ENCODE measurements at regions not wholly inside any gene's neighbourhood (a gene's known extent, or its start where the extent isn't known, plus 50 kb on each side); places are given as distances from the start of the nearest gene placed in this dataset.

DNA sequence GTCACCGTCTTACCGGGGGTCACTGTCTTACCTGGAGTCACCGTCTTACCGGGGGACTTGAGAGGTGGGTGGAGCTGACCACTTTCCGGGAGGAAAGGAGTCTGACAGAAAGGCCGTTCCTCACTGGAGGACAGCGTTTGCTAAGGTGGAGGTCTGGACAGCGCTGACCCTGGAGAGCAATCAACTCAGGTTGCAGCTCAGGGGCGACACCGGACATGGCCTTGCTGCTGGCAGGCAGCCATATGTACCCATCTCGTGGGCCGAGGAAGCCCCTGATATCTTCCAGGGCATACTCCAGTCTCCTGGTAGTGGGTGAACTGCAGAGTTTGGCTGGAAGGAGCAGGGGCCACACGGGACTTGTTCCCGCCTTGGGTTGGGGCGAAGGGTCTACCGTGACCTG lies 234.6 kb upstream of the MYT1L start:
- Histone ChIP-seq H3K27ac (no peak overlapping the region), H3K9ac (ENCODE audit: low read depth in 2 of 2, low read length in 2 of 2) (no peak overlapping the region), H3K4me1 (no peaks in the 10 kb centered on the region), H3K36me3 (no peaks in the 10 kb centered on the region), H3K9me3 (no peaks in the 10 kb centered on the region), H3K4me3 (no peak overlapping the region), H3K27me3 (no peaks in the 10 kb centered on the region)
- DNase-seq = no peak
- TF ChIP-seq, protein P1, sequence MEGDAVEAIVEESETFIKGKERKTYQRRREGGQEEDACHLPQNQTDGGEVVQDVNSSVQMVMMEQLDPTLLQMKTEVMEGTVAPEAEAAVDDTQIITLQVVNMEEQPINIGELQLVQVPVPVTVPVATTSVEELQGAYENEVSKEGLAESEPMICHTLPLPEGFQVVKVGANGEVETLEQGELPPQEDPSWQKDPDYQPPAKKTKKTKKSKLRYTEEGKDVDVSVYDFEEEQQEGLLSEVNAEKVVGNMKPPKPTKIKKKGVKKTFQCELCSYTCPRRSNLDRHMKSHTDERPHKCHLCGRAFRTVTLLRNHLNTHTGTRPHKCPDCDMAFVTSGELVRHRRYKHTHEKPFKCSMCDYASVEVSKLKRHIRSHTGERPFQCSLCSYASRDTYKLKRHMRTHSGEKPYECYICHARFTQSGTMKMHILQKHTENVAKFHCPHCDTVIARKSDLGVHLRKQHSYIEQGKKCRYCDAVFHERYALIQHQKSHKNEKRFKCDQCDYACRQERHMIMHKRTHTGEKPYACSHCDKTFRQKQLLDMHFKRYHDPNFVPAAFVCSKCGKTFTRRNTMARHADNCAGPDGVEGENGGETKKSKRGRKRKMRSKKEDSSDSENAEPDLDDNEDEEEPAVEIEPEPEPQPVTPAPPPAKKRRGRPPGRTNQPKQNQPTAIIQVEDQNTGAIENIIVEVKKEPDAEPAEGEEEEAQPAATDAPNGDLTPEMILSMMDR (IDR thresholded peaks at IDR 0.05) = no peak
- intact Hi-C loops (cut with DNase I) = no loop called here

DNA sequence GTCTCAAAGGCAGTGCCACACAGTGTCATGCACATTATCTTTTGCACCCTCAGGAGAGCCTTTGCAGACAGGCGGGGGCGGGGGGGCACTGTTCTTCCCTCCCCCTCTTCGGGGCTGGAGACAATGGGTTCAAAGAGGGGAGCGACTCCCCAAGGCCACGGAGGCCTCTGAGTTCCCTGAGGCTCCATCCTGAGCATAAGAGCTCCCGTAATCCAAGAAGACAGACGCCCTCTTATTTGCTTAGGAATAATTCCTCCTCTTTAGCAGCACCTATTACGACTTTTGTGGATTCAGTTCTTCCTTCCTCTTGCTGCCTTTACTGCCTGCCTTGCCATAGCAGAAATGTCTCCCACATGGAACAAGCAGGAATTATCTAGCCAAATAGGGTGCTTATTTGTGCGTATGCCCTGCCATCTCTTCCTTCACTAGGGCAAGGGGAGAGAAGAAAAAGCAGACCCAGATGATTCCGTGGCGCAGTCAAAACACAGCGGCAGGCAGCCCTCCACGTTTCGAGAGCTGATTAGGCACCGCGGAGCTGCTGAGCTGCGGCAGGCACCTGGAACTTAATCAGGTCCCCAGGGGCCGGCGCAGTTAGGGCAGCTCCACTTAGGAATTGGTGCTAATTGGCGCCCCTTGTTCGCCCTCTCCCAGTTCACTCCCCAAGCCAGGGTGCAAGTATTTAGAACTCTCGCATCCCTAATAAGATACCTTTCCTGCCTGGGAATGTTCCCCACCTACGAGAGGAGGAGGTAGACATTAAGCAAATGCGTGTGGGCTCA lies 233.4 kb upstream of the MYT1L start:
- H3K4me1 ChIP-seq = no peaks in the 10 kb centered on the region
- DNase-seq = no peak
- TF ChIP-seq, protein P1 (IDR thresholded peaks at IDR 0.05) = no peak
- H3K9ac ChIP-seq (ENCODE audit: low read depth in 2 of 2, low read length in 2 of 2) = no peak overlapping the region
- no peaks in the 10 kb centered on the region for H3K36me3 ChIP-seq
- no peak overlapping the region for H3K4me3 ChIP-seq
- no peaks in the 10 kb centered on the region for H3K9me3 ChIP-seq
- no peaks in the 10 kb centered on the region for H3K27me3 ChIP-seq
- intact Hi-C loops (cut with DNase I) = no loop called here
- no peak overlapping the region for H3K27ac ChIP-seq

DNA sequence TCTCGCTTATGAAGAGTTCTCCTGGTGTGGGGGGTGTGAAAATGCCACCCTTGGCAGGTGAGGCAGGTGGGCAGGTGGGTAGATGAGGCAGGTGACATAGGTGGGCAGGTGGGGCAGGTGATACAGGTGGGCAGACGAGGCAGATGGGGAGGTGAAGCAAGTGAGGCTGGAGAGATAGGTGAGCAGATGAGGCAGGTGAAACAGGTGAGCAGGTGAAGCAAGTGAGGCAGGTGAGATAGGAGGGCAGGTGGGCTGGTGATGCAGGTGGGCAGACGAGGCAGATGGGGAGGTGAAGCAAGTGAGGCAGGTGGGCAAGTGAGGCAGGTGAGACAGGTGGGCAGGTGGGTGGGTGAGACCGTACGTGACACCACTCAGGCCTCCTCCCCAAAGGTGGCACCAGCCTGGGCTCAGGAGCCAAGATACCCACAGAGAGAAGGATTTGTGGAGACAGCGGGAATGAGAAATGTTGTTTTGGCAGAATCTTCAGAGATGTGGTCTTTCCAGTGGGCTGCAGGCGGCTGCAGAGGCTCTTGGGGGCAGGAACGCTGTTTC lies 232.3 kb upstream of the MYT1L start:
- TF ChIP-seq, protein P1 (IDR thresholded peaks at IDR 0.05) = no peak
- H3K9me3 ChIP-seq = no peaks in the 10 kb centered on the region
- intact Hi-C loops (cut with DNase I) = no loop called here
- no peak for DNase-seq
- no peaks in the 10 kb centered on the region for H3K27me3 ChIP-seq
- no peaks in the 10 kb centered on the region for H3K4me1 ChIP-seq
- no peak overlapping the region for H3K27ac ChIP-seq
- no peak overlapping the region for H3K9ac ChIP-seq (ENCODE audit: low read depth in 2 of 2, low read length in 2 of 2)
- no peaks in the 10 kb centered on the region for H3K36me3 ChIP-seq
- no peak overlapping the region for H3K4me3 ChIP-seq

DNA sequence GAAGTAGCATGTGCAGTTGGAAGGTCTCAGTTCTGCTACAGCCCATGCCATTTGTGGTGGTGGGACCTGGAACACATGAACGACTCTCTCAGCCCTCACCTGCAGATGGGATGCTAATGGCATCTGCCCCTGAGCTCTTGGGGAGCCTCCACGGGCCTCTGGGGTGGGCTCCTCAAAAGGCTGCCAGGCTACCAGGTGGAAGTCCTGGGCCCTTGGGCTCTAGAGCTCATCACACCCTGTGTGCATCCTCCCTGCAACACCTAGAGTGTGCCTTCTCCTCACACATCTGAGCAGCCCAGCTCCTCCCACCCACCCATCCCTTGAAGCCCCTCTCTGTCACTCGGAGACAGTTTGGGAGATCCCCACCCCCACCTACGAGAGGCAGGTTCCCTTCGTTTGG lies 231.8 kb upstream of the MYT1L start:
- Histone ChIP-seq H3K27ac (no peak overlapping the region), H3K4me3 (no peak overlapping the region), H3K4me1 (no peaks in the 10 kb centered on the region), H3K9me3 (no peaks in the 10 kb centered on the region), H3K27me3 (no peaks in the 10 kb centered on the region), H3K36me3 (no peaks in the 10 kb centered on the region), H3K9ac (ENCODE audit: low read depth in 2 of 2, low read length in 2 of 2) (no peak overlapping the region)
- no peak for DNase-seq
- TF ChIP-seq, protein P1 (IDR thresholded peaks at IDR 0.05) = no peak
- intact Hi-C loops (cut with DNase I) = no loop called here

DNA sequence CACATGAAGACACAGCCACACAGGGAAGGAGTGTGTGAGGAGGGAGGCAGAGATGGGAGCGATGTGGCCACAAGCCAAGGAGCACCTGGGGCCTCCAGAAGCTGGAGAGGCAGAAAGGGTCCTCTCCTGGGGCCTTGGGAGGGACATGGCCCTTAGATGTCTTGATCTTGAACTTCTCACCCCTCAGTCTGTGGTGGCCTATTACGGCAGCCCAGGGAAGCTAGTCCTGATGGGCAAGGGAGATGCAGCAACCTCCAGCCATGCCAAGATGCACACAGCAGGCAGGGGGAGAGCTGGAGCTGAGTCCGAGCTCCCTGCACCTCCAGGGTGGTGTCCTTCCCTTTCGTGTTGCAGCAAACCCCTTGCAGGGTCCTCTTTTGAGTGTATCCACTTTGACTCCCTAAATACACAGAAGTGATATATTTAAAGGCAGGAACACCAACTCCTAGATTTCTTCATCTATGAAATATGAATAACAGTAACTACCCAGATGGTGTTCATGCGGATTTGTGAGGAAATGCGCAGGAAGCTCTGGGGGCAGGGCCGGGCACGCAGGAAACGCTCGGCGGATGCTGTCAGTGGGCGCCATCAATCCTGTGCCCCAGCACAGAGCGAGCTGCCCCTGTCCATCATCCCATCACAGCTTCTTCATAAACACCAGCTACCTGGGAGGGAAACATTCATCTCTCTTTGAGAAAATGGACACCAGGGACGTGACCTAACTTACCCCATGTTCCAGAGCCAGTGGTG lies 230.4 kb upstream of the MYT1L start:
- H3K9me3 ChIP-seq = no peaks in the 10 kb centered on the region
- TF ChIP-seq, protein P1 (IDR thresholded peaks at IDR 0.05) = no peak
- no peaks in the 10 kb centered on the region for H3K36me3 ChIP-seq
- no peak for DNase-seq
- H3K27ac ChIP-seq = no peak overlapping the region
- intact Hi-C loops (cut with DNase I) = no loop called here
- H3K9ac ChIP-seq (ENCODE audit: low read depth in 2 of 2, low read length in 2 of 2) = no peak overlapping the region
- H3K4me1 ChIP-seq = no peaks in the 10 kb centered on the region
- H3K4me3 ChIP-seq = no peak overlapping the region
- no peaks in the 10 kb centered on the region for H3K27me3 ChIP-seq

All from colonic mucosa (tissue), 4 donors.